ENCODE measurements at regions not wholly inside any gene's neighbourhood (a gene's known extent, or its start where the extent isn't known, plus 50 kb on each side); places are given as distances from the start of the nearest gene placed in this dataset.

DNA sequence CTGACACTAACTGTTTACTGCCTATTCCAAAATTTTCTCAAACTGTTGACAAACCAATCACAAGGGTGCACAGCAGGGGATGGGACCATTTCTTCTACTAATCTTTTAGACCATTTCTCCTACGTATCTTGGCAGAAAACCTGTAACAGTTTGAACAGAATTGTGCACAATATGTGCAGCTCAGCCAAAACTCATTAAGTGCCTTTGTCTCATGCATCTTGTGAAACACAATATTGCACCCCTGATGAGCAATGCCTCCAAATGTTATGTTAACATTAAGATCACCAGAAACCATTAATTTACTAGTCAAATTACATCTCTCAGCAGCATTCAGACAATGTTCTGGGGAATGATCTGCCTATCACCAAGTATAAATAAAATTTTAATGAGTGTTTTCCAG is 247.5 kb downstream of the NRIP1 start:
- TF ChIP-seq POLR2AphosphoS5 (IDR thresholded peaks at IDR 0.05; ENCODE audit: borderline replicate concordance, low read depth, low read length) (no peak), FOXP2 (optimal IDR thresholded peaks at IDR 0.05; ENCODE audit: control extremely low read depth, extremely low read length, insufficient read depth) (no peak)
